SJSA1 (cell line): ENCODE measurements at regions not wholly inside any gene's neighbourhood (a gene's known extent, or its start where the extent isn't known, plus 50 kb on each side); places are given as distances from the start of the nearest gene placed in this dataset.
A peak's percentile ranks its signal among the peaks of the same experiment; 100 is the strongest.

Source experiments
- DNase-seq, 2 experiments: peaks; one replicate each; pipeline ENCODE4 v3.0.0-alpha.2; 2015 to 2020; ENCODE audit warnings: low spot score in 2 of 2, low read depth in 1 of 2
- H3K27ac ChIP-seq: fragments of 250-450 bp; sonication (Bioruptor Pico); 2 replicates; pipeline ENCODE4 v1.5.1; 2020; ENCODE audit warnings: mild to moderate bottlenecking, moderate library complexity
- H3K27me3 ChIP-seq: fragments of 250-450 bp; sonication (Bioruptor Pico); replicated peaks from 2 replicates; pipeline ENCODE4 v1.5.1; 2020; ENCODE audit warnings: mild to moderate bottlenecking, moderate library complexity
- H3K36me3 ChIP-seq: fragments of 250-450 bp; sonication (Bioruptor Pico); 2 replicates; pipeline ENCODE4 v1.5.1; 2020; ENCODE audit warnings: mild to moderate bottlenecking
- H3K4me1 ChIP-seq: fragments of 250-450 bp; sonication (Bioruptor Pico); replicated peaks from 2 replicates; pipeline ENCODE4 v1.6.1; 2021; ENCODE audit warnings: mild to moderate bottlenecking
- H3K4me3 ChIP-seq: fragments of 250-450 bp; sonication (Bioruptor Pico); 2 replicates; pipeline ENCODE4 v1.5.1; 2020; ENCODE audit warnings: mild to moderate bottlenecking
- H3K9me3 ChIP-seq: fragments of 250-450 bp; sonication (Bioruptor Pico); replicated peaks from 2 replicates; pipeline ENCODE4 v1.5.1; 2020; ENCODE audit warnings: mild to moderate bottlenecking

DNA sequence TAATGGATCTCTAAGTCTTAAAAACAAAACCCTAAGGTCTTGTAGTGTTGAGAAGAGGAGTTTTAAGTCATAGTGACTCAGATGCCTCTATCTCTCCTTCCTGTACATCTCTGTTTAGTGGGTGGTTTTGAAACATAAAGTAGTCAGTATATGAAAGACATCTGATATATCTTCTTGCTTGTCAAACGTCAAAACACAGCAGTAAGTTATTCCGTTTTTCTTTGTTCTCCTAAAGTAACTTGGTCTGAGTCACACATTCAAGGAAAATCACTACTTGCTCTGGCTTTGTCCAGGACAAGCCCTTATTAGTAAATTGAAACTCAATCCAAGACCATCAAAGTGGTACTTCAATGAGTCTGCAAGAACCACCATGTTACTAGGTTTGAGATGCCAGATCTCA lies 1172.5 kb downstream of the BCL11B start:
- no peak for DNase-seq
- H3K4me1 ChIP-seq = no peaks in the 10 kb centered on the region
- H3K9me3 ChIP-seq = peaks cover 2% of the 10 kb centered on the region; the same call in 1 of the 2 replicates

DNA sequence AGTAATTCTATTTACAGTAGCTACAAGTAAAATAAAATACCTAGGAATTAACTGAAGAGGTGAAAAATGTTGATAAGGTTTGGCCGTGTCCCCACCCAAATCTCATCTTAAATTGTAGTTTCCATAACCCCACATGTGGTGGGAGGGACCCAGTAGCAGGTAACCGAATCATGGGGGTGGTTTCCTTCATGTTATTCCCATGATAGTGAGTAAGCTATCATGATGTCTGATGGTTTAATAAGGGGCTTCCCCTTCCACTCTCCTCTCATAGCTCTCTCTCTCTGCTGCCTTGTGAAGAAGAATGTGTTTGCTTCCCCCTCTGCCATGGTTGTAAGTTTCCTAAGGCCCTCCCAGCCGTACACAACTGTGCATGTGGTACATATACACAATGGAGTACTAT lies 1170.7 kb downstream of the BCL11B start:
- H3K9me3 ChIP-seq = 0 out of 2 replicates have a peak, but pooled peaks cover 2% of the 10 kb centered on the region
- no peak for DNase-seq
- H3K4me1 ChIP-seq = no peaks in the 10 kb centered on the region
- H3K36me3 ChIP-seq = no peaks in the 10 kb centered on the region
- no peaks in the 10 kb centered on the region for H3K27me3 ChIP-seq
- no peak overlapping the region for H3K27ac ChIP-seq
- H3K4me3 ChIP-seq = no peak overlapping the region

More for the DNA sequence above, 1172.5 kb downstream of the BCL11B start:
- Histone ChIP-seq H3K27me3 (no peaks in the 10 kb centered on the region), H3K27ac (no peak overlapping the region), H3K36me3 (no peaks in the 10 kb centered on the region), H3K4me3 (no peak overlapping the region)

DNA sequence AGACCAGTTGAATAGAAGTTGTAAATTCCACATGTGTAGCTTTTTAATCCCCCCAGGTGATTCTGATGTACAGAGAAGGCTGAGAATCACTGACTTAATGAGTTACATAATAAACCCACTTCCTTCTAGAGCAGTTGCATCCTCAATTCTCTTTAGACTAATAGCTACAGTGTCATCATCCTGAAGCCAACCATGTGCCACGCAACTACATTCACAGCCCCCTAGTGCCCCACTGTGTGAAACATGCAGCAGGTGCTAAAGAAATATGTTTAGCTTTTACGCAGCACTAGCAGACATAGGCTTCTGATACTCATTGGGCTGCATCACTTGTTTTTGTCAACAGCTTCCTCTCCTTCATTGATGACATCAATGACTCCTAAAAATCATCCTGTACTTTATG lies 1168.3 kb downstream of the BCL11B start:
- no peak overlapping the region for H3K27ac ChIP-seq
- H3K4me3 ChIP-seq = no peak overlapping the region
- H3K9me3 ChIP-seq = 0 out of 2 replicates have a peak, but pooled peaks cover 2% of the 10 kb centered on the region
- DNase-seq = no peak
- H3K36me3 ChIP-seq = no peaks in the 10 kb centered on the region
- H3K4me1 ChIP-seq = no peaks in the 10 kb centered on the region
- no peaks in the 10 kb centered on the region for H3K27me3 ChIP-seq

DNA sequence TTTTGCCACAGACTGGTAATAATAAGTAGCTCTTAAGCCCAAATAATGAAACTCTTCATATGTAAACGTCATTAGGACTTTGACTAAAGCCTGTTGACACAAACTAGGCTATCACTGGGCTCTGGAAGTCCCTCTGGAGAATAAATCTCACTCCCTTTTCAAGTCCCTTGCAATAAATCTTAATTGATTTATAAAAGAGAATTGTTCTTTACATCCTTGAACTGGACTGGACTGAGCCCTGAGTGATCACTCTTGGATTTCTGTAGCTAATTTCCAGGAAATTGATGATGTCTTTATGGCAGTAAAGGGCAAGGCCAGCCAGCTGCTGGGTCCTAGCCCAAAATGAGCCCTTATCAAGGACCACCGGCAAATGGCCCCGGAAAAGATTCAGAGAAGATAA lies 1162.7 kb downstream of the BCL11B start:
- H3K9me3 ChIP-seq = no peaks in the 10 kb centered on the region
- H3K4me1 ChIP-seq = no peaks in the 10 kb centered on the region
- DNase-seq = no peak
- no peak overlapping the region for H3K4me3 ChIP-seq
- no peaks in the 10 kb centered on the region for H3K27me3 ChIP-seq
- no peaks in the 10 kb centered on the region for H3K36me3 ChIP-seq
- no peak overlapping the region for H3K27ac ChIP-seq

DNA sequence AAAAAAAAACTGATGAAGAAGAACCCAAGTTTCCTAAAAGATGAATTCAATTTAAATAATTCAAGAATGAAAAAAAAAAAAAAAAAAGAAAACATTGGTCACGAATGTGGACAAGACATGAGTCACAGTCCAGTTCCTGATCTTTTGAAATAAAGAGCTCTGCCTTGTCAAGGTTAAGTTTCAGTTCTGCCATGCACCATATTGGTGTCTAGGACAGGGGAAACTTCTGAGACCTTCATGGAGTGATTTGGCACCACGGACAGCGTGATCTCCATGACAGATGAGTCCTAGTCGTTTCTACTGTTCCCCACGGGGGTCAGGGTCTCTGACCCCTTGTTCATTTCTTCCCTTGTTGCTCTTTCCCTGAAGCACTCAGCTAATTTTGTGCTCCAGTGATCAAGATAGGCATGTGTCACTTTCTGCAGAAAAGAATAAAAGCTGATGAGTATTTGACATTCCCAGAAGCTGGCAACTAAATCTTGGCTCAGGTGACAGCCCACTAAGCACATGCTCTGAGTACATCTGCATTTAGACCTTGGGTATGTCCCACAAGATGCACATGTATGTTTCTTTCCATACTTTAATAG lies 1159.7 kb downstream of the BCL11B start:
- Histone ChIP-seq H3K27me3 (no peaks in the 10 kb centered on the region), H3K4me3 (no peak overlapping the region), H3K27ac (no peak overlapping the region), H3K36me3 (no peaks in the 10 kb centered on the region), H3K4me1 (no peaks in the 10 kb centered on the region), H3K9me3 (no peaks in the 10 kb centered on the region)
- no peak for DNase-seq

DNA sequence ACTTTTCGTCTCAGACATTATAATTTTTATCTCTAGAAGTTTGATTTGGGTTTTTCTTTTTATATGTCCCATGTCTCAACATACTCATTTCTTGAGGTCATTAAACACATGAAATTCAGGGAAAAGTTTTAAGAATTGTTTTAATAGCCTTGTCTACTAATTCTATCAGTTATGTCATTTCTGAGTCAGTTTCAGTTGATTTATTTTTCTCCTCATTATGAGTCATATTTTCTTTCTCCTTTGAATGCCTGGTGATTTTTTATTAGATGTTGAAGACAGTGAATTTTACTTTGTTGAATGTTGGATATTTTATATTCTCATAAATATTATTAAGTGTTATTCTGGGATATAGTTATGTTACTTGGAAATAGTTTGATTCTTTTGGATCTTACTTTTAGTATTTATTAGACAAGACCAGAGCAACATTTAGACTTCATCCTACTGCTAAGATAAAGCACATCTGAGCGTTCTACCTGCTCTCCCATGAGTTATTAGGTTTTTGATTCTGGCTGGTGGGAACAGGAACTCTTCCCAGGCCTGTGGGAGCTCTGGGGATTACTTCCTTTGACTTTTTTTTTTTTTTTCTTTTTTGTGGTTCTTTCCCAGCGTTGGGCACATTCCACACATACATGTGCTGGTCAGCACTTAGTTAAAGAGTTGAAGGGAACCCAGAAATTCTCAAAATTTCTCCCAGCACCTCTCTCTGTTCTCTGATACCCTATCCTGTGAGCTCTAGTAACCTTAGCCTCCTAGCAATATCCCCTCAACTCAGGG lies 1157.7 kb downstream of the BCL11B start:
- peak in 1 of 2 experiments; percentile 1 for DNase-seq
- Histone ChIP-seq H3K36me3 (no peaks in the 10 kb centered on the region), H3K27ac (no peak overlapping the region)

DNA sequence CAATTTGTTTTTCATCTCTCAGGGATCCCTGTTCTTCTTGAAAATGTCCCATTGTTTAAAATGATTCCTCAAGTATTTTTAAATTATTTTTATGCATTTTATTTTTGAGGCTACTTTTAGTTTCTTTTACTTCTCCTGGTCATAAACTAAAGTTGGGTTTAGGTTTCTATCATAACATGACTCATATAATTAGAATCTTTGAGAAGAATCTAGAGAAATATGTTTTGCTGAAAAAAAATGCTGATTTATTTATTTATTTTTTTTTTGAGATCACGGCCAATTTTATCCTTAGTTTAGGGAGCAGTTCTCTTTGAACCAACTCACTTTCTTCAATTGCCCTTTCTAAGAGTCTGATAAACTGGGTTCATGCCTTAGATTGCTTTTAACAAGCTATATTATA lies 1157.1 kb downstream of the BCL11B start:
- no peak overlapping the region for H3K4me3 ChIP-seq
- no peaks in the 10 kb centered on the region for H3K27me3 ChIP-seq
- H3K9me3 ChIP-seq = no peaks in the 10 kb centered on the region
- no peaks in the 10 kb centered on the region for H3K36me3 ChIP-seq
- no peak overlapping the region for H3K27ac ChIP-seq
- no peaks in the 10 kb centered on the region for H3K4me1 ChIP-seq
- DNase-seq = peak in 1 of 2 experiments; percentile 0

More for the DNA sequence above, 1157.7 kb downstream of the BCL11B start:
- Histone ChIP-seq H3K4me3 (no peak overlapping the region), H3K4me1 (no peaks in the 10 kb centered on the region), H3K9me3 (no peaks in the 10 kb centered on the region), H3K27me3 (no peaks in the 10 kb centered on the region)

DNA sequence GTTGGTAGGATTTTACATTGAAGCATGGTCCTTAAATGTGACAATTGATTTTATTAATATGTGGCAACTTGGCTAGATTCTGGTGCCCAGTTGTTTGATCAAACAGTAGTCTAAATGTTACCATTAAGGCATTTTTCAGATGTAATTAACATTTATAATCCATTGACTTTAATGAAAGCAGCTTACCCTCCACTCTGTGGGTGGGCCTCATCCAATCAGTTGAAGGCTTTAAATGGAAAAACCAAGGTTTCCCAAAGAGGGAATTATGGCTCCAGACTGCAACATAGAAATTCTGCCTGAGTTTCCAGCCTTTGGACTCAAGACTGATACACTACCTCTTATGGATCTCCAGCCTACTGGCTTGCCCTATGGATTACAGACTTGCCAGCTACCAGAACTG lies 1153.2 kb downstream of the BCL11B start:
- Histone ChIP-seq H3K27me3 (no peaks in the 10 kb centered on the region), H3K27ac (no peak overlapping the region), H3K9me3 (no peaks in the 10 kb centered on the region), H3K4me1 (no peaks in the 10 kb centered on the region), H3K36me3 (no peaks in the 10 kb centered on the region), H3K4me3 (no peak overlapping the region)
- no peak for DNase-seq

DNA sequence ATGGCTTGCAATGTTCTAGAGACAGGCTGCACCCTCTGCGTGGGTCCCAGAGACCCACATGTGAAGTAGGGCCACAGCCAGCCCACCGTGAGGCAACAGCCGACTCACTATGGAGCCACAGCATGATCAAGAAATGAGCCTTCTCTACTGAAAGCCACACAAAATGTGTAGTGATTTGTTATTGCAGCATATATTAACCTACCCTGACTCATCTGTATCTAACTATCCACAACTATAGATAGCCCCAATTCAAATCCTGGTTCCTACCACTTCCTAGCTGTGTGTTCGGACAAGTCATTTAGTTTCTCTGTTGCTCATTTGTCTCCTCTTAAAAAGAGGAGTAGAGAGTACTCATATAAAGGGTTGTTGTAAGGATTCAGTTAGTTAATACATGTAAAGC lies 1152.3 kb downstream of the BCL11B start:
- Histone ChIP-seq H3K36me3 (no peaks in the 10 kb centered on the region), H3K4me1 (no peaks in the 10 kb centered on the region), H3K27ac (no peak overlapping the region), H3K4me3 (no peak overlapping the region), H3K9me3 (no peaks in the 10 kb centered on the region), H3K27me3 (no peaks in the 10 kb centered on the region)
- DNase-seq = no peak

DNA sequence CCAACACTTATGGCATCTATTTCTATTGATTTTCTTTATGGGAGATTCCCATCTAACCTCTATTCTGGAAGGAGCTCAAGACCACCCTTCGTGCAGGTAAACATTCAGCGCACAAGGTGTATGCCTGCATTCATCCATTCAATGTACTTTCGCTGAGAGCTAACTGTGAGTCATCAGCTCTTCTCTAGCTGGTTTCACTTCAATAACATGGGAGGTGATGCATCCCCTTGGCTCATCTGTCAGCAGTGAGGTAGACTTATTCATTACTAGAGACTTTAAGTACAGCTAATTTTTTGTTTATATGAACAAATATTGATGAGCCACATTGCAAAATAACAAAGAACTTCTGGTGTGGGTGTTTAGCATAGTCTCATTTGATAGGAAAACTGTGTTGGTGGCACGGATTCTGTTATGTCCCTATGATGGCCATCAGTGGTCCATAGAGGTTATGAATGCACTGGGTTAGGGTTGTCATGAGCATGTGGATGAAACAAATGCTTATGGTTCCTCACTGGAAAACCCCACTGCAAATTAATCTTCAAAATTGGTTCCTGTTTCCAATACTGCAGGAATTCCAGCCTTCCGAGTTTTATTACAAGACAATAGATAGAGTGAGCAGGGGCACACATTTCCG lies 1151.0 kb downstream of the BCL11B start:
- no peak overlapping the region for H3K27ac ChIP-seq
- no peaks in the 10 kb centered on the region for H3K36me3 ChIP-seq
- no peaks in the 10 kb centered on the region for H3K9me3 ChIP-seq
- H3K4me1 ChIP-seq = no peaks in the 10 kb centered on the region
- no peaks in the 10 kb centered on the region for H3K27me3 ChIP-seq
- no peak for DNase-seq
- H3K4me3 ChIP-seq = no peak overlapping the region

DNA sequence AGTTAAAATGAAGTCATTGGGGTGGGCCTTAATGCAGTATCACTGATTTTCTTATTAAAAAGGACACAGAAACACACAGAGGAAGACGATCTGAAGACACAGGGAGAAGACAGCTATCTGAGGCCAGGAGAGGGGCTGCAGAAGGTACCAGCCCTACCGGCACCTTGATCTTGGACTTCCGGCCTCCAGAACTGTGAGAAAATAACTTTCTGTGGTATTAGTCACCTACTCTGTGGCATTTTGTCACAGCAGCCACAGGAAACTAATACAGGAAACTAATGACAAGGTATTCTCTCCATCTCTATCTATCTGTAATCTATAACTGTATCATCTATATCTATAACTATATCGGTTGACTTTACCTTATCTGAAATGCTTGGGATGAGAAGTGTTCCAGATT lies 1149.5 kb downstream of the BCL11B start:
- H3K36me3 ChIP-seq = no peaks in the 10 kb centered on the region
- no peak overlapping the region for H3K4me3 ChIP-seq
- no peaks in the 10 kb centered on the region for H3K4me1 ChIP-seq
- no peaks in the 10 kb centered on the region for H3K9me3 ChIP-seq
- DNase-seq = no peak
- H3K27me3 ChIP-seq = no peaks in the 10 kb centered on the region
- H3K27ac ChIP-seq = no peak overlapping the region

DNA sequence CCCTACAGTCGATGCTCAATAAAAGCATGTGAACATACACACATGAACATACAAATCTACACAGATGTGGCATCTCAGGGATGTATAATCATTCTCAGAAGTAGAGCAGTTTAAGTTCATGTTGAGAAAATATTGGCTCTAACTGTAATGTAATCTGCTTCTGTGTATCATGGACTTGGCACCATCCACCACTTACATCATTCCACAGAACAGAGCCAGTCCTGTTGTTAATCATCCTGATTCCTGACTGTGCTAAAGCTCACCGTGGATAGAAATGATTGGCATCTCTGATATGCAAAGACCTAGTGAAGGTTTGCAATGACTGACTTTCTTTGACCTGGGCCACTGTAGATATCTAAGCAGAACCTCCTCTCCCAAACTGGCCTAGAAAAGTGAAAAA lies 1141.3 kb downstream of the BCL11B start:
- H3K27me3 ChIP-seq = no peaks in the 10 kb centered on the region
- DNase-seq = no peak
- no peak overlapping the region for H3K4me3 ChIP-seq

DNA sequence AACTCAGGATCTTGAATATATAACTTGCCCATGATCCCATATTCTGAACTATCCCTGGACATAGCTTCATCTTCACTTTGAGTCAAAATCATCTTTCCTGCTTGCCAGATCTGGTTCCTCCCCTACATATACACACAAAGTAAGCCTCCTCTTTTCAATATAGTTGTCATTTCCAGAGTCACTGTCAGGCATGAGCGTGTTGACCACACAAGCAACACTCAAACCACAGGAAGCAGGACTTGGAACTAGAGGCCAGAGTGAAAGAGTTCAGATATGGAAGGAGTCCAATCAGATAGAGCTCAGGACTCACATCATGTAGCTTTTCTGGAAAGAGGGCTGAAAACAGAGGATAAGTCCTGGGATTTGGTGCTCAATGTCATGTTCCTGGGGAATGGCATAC lies 1140.6 kb downstream of the BCL11B start:
- H3K9me3 ChIP-seq = no peaks in the 10 kb centered on the region
- H3K36me3 ChIP-seq = no peaks in the 10 kb centered on the region
- no peak overlapping the region for H3K4me3 ChIP-seq
- no peak overlapping the region for H3K27ac ChIP-seq
- DNase-seq = no peak
- no peaks in the 10 kb centered on the region for H3K4me1 ChIP-seq
- no peaks in the 10 kb centered on the region for H3K27me3 ChIP-seq

More for the DNA sequence above, 1141.3 kb downstream of the BCL11B start:
- no peaks in the 10 kb centered on the region for H3K4me1 ChIP-seq
- H3K36me3 ChIP-seq = no peaks in the 10 kb centered on the region
- no peak overlapping the region for H3K27ac ChIP-seq
- H3K9me3 ChIP-seq = no peaks in the 10 kb centered on the region

DNA sequence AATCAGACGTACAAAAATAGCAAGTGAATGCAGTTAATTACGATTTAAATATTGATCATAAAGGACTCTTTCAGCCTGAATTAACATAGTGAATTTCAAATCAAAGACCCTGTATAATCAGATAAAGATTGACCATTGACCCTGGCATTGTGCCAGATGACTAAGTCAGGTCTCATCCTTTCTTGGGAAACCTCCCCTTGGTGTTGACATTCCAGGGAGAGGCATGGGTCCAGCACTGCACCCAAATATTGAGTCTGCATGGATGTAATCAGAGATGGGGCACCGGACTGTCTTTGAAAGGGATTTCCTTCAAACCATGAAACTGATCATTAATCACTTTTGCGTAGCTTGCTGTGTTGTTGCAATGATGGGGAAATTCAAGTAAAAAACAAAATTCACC lies 1138.2 kb downstream of the BCL11B start:
- no peak overlapping the region for H3K27ac ChIP-seq
- no peaks in the 10 kb centered on the region for H3K4me1 ChIP-seq
- H3K27me3 ChIP-seq = no peaks in the 10 kb centered on the region
- H3K36me3 ChIP-seq = no peaks in the 10 kb centered on the region
- H3K9me3 ChIP-seq = no peaks in the 10 kb centered on the region
- no peak overlapping the region for H3K4me3 ChIP-seq
- no peak for DNase-seq
